Body of pancreas (tissue), 4 donors: ENCODE measurements at regions not wholly inside any gene's neighbourhood (a gene's known extent, or its start where the extent isn't known, plus 50 kb on each side); places are given as distances from the start of the nearest gene placed in this dataset.

ENCODE experiments used
- ATAC-seq: fragments of 150-250 bp; one replicate; pipeline ENCODE4 v1.9.1; 2016
- DNase-seq, 4 donors: peaks; one replicate each; pipeline ENCODE4 v3.0.0-alpha.2; 2019
- H3K27ac ChIP-seq, 4 donors: fragments of 200-600 bp; sonication (generic); 1 replicate in 3 of 4; 2 replicates in 1 of 4; pipeline versions ENCODE4 v1.5.1 to v1.6.1; 2016 to 2019; ENCODE audit warnings: mild to moderate bottlenecking in 1 of 4, mixed read lengths in 1 of 4, moderate library complexity in 1 of 4
- H3K27me3 ChIP-seq, 2 donors: fragments of 200-600 bp; sonication (generic); one replicate each; pipeline ENCODE4 v1.6.0; 2016; ENCODE audit warnings: mild to moderate bottlenecking in 1 of 2
- H3K36me3 ChIP-seq, 2 donors: fragments of 200-600 bp; sonication (generic); replicated peaks in 1 of 2; 2 replicates each; pipeline ENCODE4 v1.5.1; 2016; ENCODE audit warnings: low read depth in 2 of 2; ENCODE audit not compliant: insufficient read depth in 1 of 2
- H3K4me1 ChIP-seq: fragments of 200-600 bp; sonication (generic); one replicate; pipeline ENCODE4 v1.6.0; 2016
- H3K4me3 ChIP-seq, 2 donors: fragments of 200-600 bp; sonication (generic); 1 replicate in 1 of 2; 2 replicates in 1 of 2; pipeline ENCODE4 v1.5.1; 2016 to 2019
- H3K9me3 ChIP-seq, 3 donors: fragments of 200-600 bp; sonication (generic); 1 replicate in 2 of 3; 2 replicates in 1 of 3; pipeline ENCODE4 v1.5.1; 2016
- POLR2A ChIP-seq, 3 donors: fragments of 450-650 bp; IDR thresholded peaks; one replicate each; pipeline ENCODE4 v1.6.1; 2016; ENCODE audit warnings: antibody characterized with exemption in 3 of 3, mild to moderate bottlenecking in 2 of 3
- WGBS, 2 donors: methylation state at CpG; one replicate each; pipeline ENCODE4 v1.1.5; 2017; 5-methylcytosine and 5-hydroxymethylcytosine counted together
- intact Hi-C: fragments of 100-400 bp; cut with DNase I; formaldehyde crosslinking; loops from one replicate; pipeline ENCODE4 v1.15.1; 2023
- TF ChIP-seq, protein P1 (sequence below), 7 experiments: fragments of 450-650 bp in 4 of 7; fragments of 200-600 bp in 3 of 7; sonication (generic) in 3 of 7; IDR thresholded peaks; one replicate each; pipeline ENCODE4 v1.5.1; 2016 to 2019; ENCODE audit warnings: antibody characterized with exemption in 7 of 7

- ATAC-seq (no peak), DNase-seq (no peak)
- Histone ChIP-seq H3K4me3 (no peak overlapping the region), H3K4me1 (peaks cover 36% of the 10 kb centered on the region), H3K9me3 (no peaks in the 10 kb centered on the region), H3K27me3 (no peaks in the 10 kb centered on the region), H3K36me3 (no peaks in the 10 kb centered on the region), H3K27ac (no peak overlapping the region)
- TF ChIP-seq, protein P1, sequence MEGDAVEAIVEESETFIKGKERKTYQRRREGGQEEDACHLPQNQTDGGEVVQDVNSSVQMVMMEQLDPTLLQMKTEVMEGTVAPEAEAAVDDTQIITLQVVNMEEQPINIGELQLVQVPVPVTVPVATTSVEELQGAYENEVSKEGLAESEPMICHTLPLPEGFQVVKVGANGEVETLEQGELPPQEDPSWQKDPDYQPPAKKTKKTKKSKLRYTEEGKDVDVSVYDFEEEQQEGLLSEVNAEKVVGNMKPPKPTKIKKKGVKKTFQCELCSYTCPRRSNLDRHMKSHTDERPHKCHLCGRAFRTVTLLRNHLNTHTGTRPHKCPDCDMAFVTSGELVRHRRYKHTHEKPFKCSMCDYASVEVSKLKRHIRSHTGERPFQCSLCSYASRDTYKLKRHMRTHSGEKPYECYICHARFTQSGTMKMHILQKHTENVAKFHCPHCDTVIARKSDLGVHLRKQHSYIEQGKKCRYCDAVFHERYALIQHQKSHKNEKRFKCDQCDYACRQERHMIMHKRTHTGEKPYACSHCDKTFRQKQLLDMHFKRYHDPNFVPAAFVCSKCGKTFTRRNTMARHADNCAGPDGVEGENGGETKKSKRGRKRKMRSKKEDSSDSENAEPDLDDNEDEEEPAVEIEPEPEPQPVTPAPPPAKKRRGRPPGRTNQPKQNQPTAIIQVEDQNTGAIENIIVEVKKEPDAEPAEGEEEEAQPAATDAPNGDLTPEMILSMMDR (IDR thresholded peaks at IDR 0.05): no peak
- TF ChIP-seq POLR2A (IDR thresholded peaks at IDR 0.05): no peak
- intact Hi-C loops: no loop called here
- WGBS, 2 donors: 85 to 90% methylated on average over 10 of the region's 10 CpGs
Measured at GRCh38 chr1:175802407-175803123, 59.2 kb upstream of the TNR start.

- DNase-seq (peak in 1 of 4 donors; percentile 34), ATAC-seq (no peak)
- Histone ChIP-seq H3K27ac (no peak overlapping the region), H3K9me3 (no peaks in the 10 kb centered on the region), H3K27me3 (no peaks in the 10 kb centered on the region), H3K4me3 (no peak overlapping the region), H3K4me1 (peaks cover 36% of the 10 kb centered on the region), H3K36me3 (no peaks in the 10 kb centered on the region)
- WGBS, 2 donors: 67 to 70% methylated on average over 5 of the region's 5 CpGs
- intact Hi-C loops: no loop called here
- TF ChIP-seq POLR2A (IDR thresholded peaks at IDR 0.05): no peak
- TF ChIP-seq, protein P1 (IDR thresholded peaks at IDR 0.05): no peak
Measured at GRCh38 chr1:175801979-175802378, 58.6 kb upstream of the TNR start.

GRCh38 chr1:175797576-175797975, 54.2 kb upstream of the TNR start:
- H3K4me3 ChIP-seq: no peak overlapping the region
- intact Hi-C loops: no loop called here
- H3K36me3 ChIP-seq: no peaks in the 10 kb centered on the region
- no peaks in the 10 kb centered on the region for H3K9me3 ChIP-seq
- no peak for TF ChIP-seq POLR2A (IDR thresholded peaks at IDR 0.05)
- TF ChIP-seq, protein P1 (IDR thresholded peaks at IDR 0.05): no peak
- DNase-seq (no peak), ATAC-seq (no peak)
- H3K27ac ChIP-seq: no peak overlapping the region
- H3K27me3 ChIP-seq: no peaks in the 10 kb centered on the region
- H3K4me1 ChIP-seq: peaks cover 9% of the 10 kb centered on the region

DNA sequence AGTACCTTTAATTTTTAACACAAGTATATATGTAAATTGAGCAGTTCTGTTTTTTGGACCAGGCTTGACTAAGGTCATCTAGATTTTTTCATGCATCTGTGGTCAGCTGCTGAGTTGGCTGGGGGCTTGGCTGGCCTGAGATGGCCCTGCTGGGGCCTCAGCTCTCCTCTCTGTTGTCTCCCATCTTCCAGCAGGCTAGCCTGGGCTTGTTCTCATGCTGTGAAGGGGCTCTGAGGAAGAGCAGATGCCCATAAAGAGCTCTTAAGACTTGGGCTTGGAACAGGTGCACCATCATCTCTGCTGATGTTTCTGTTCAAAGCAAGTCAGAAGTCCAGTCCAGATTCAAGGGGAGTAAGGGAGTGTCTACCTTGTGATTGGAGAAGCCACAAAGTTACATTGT, 51.2 kb upstream of the TNR start:
- no peaks in the 10 kb centered on the region for H3K36me3 ChIP-seq
- H3K9me3 ChIP-seq: no peaks in the 10 kb centered on the region
- intact Hi-C loops: no loop called here
- H3K4me1 ChIP-seq: no peaks in the 10 kb centered on the region
- H3K27ac ChIP-seq: no peak overlapping the region
- DNase-seq: no peak
- TF ChIP-seq POLR2A (IDR thresholded peaks at IDR 0.05): no peak
- TF ChIP-seq, protein P1 (IDR thresholded peaks at IDR 0.05): no peak
- no peak overlapping the region for H3K4me3 ChIP-seq
- no peak for ATAC-seq
- H3K27me3 ChIP-seq: no peaks in the 10 kb centered on the region

- Histone ChIP-seq H3K27me3 (no peaks in the 10 kb centered on the region), H3K4me1 (no peaks in the 10 kb centered on the region), H3K9me3 (no peaks in the 10 kb centered on the region), H3K4me3 (no peak overlapping the region), H3K36me3 (no peaks in the 10 kb centered on the region), H3K27ac (no peak overlapping the region)
- intact Hi-C loops: no loop called here
- DNase-seq: no peak
- no peak for TF ChIP-seq POLR2A (IDR thresholded peaks at IDR 0.05)
- TF ChIP-seq, protein P1 (IDR thresholded peaks at IDR 0.05): no peak
- no peak for ATAC-seq
Measured at GRCh38 chr1:175793617-175794016, 50.2 kb upstream of the TNR start.
